Pancreas (tissue), 10 donors: ENCODE measurements at regions not wholly inside any gene's neighbourhood (a gene's known extent, or its start where the extent isn't known, plus 50 kb on each side); places are given as distances from the start of the nearest gene placed in this dataset.
A peak's percentile ranks its signal among the peaks of the same experiment; 100 is the strongest.

Experiments used
- ATAC-seq, 4 donors: fragments of 200-7000 bp; cut with Tn5 transposase; one replicate each; pipeline versions ENCODE4 v1.8.0 to v1.9.1; 2020; ENCODE audit warnings: mild to moderate bottlenecking in 4 of 4, moderate library complexity in 4 of 4
- DNase-seq, 6 donors: peaks; one replicate each; pipeline ENCODE4 v3.0.0-alpha.2; 2020
- FAIRE-seq: peaks from 2 replicates; lab custom pipeline; 2012; peaks lifted over from hg19 to GRCh38; lab: Jason Lieb, UNC
- H3K27ac ChIP-seq, 4 donors: fragments of 200-600 bp; sonication (generic); 1 replicate in 3 of 4; 2 replicates in 1 of 4; pipeline versions ENCODE4 v1.5.0 to v1.8.0; 2020
- H3K27me3 ChIP-seq, 4 donors: fragments of 200-600 bp; one replicate each; pipeline ENCODE4 v1.8.0; 2021
- H3K36me3 ChIP-seq, 3 donors: fragments of 200-600 bp; sonication (generic) in 1 of 3; one replicate each; pipeline versions ENCODE4 v1.5.0 to v1.8.0; 2020 to 2021
- H3K4me1 ChIP-seq, 3 donors: fragments of 200-600 bp; one replicate each; pipeline ENCODE4 v1.8.0; 2021
- H3K4me3 ChIP-seq, 4 donors: fragments of 200-600 bp; sonication (generic) in 2 of 4; one replicate each; pipeline versions ENCODE4 v1.5.0 to v1.8.0; 2020 to 2021
- H3K9me3 ChIP-seq, 4 donors: fragments of 200-600 bp; one replicate each; pipeline ENCODE4 v1.8.0; 2021
- WGBS, 2 donors: extraction: QIAGEN DNeasy Blood & Tissue Kit; methylation state at CpG; one replicate each; pipeline ENCODE4 v1.1.7; 2013; 5-methylcytosine and 5-hydroxymethylcytosine counted together
- intact Hi-C, 3 donors: fragments of 100-400 bp; cut with DNase I; formaldehyde crosslinking; loops; one replicate each; pipeline versions ENCODE4 v1.11.1 to v1.14.2; 2022
- TF ChIP-seq, protein P1 (sequence below), 4 donors: fragments of 200-600 bp; sonication (generic) in 3 of 4; IDR thresholded peaks; one replicate each; pipeline versions ENCODE4 v1.5.0 to v1.8.0; 2021; ENCODE audit warnings: antibody characterized with exemption in 4 of 4
- donor health status: healthy with polysubstance abuse.
- donor health status: DM: no; HTN: no; CAD: no; lungs with moderate emphysema.
- donor health status: DM: no; HTN: no; CAD: no.
- donor health status: control.
- donor health status: control.
- donor health status: Bipolar disorder and iron deficiency.
- donor health status: DM: yes; HTN: yes; CAD: no.
- donor health status: DM: no; HTN: no; CAD: no.
- donor health status: DM: no; HTN: no; CAD: no.
- donor health status: DM: yes; HTN: yes; CAD: no.

GRCh38 chr14:58861586-58861985 lies 223.8 kb downstream of the DACT1 start:
- no peaks in the 10 kb centered on the region for H3K27me3 ChIP-seq
- intact Hi-C loops, result no loop called here
- ATAC-seq, result no peak
- TF ChIP-seq, protein P1, sequence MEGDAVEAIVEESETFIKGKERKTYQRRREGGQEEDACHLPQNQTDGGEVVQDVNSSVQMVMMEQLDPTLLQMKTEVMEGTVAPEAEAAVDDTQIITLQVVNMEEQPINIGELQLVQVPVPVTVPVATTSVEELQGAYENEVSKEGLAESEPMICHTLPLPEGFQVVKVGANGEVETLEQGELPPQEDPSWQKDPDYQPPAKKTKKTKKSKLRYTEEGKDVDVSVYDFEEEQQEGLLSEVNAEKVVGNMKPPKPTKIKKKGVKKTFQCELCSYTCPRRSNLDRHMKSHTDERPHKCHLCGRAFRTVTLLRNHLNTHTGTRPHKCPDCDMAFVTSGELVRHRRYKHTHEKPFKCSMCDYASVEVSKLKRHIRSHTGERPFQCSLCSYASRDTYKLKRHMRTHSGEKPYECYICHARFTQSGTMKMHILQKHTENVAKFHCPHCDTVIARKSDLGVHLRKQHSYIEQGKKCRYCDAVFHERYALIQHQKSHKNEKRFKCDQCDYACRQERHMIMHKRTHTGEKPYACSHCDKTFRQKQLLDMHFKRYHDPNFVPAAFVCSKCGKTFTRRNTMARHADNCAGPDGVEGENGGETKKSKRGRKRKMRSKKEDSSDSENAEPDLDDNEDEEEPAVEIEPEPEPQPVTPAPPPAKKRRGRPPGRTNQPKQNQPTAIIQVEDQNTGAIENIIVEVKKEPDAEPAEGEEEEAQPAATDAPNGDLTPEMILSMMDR (IDR thresholded peaks at IDR 0.05), result no peak
- no peaks in the 10 kb centered on the region for H3K9me3 ChIP-seq
- H3K27ac ChIP-seq, result no peak overlapping the region
- no peaks in the 10 kb centered on the region for H3K4me1 ChIP-seq
- DNase-seq, result no peak
- FAIRE-seq, result no peak
- no peak overlapping the region for H3K4me3 ChIP-seq
- 53 to 57% methylated on average over 2 of the region's 2 CpGs for WGBS, 2 donors
- H3K36me3 ChIP-seq, result no peaks in the 10 kb centered on the region

- no peak overlapping the region for H3K4me3 ChIP-seq
- ATAC-seq, result no peak
- 67 to 75% methylated on average over 2 of the region's 2 CpGs for WGBS, 2 donors
- H3K4me1 ChIP-seq, result no peaks in the 10 kb centered on the region
- no peak for DNase-seq
- H3K27me3 ChIP-seq, result no peaks in the 10 kb centered on the region
- intact Hi-C loops, result no loop called here
- no peak for FAIRE-seq
- no peaks in the 10 kb centered on the region for H3K36me3 ChIP-seq
- TF ChIP-seq, protein P1 (IDR thresholded peaks at IDR 0.05), result no peak
- H3K9me3 ChIP-seq, result no peaks in the 10 kb centered on the region
- H3K27ac ChIP-seq, result no peak overlapping the region
Observed at GRCh38 chr14:58862416-58863160, 224.8 kb downstream of the DACT1 start.

GRCh38 chr14:58863661-58864345 lies 226.0 kb downstream of the DACT1 start:
- no peak for FAIRE-seq
- intact Hi-C loops, result no loop called here
- Histone ChIP-seq H3K4me1 (no peaks in the 10 kb centered on the region), H3K9me3 (no peaks in the 10 kb centered on the region), H3K27ac (no peak overlapping the region), H3K36me3 (no peaks in the 10 kb centered on the region), H3K27me3 (no peaks in the 10 kb centered on the region), H3K4me3 (no peak overlapping the region)
- 47 to 48% methylated on average over 10 of the region's 10 CpGs for WGBS, 2 donors
- no peak for DNase-seq
- TF ChIP-seq, protein P1 (IDR thresholded peaks at IDR 0.05), result no peak
- ATAC-seq, result no peak

GRCh38 chr14:58864751-58865513 lies 227.2 kb downstream of the DACT1 start:
- FAIRE-seq (no peak), ATAC-seq (peak in 3 of 4 donors; percentile 30 to 54 (median 51)), DNase-seq (no peak)
- Histone ChIP-seq H3K4me1 (no peaks in the 10 kb centered on the region), H3K36me3 (no peaks in the 10 kb centered on the region), H3K9me3 (no peaks in the 10 kb centered on the region), H3K27ac (peak overlapping the region in 3 of 4 donors; percentile 16 to 48 (median 17)), H3K27me3 (no peaks in the 10 kb centered on the region), H3K4me3 (no peak overlapping the region)
- WGBS, 2 donors, result 32 to 38% methylated on average over 7 of the region's 7 CpGs
- TF ChIP-seq, protein P1 (IDR thresholded peaks at IDR 0.05), result no peak
- intact Hi-C loops, result no loop called here
